HG03575 (cell line): ENCODE measurements at regions not wholly inside any gene's neighbourhood (a gene's known extent, or its start where the extent isn't known, plus 50 kb on each side); places are given as distances from the start of the nearest gene placed in this dataset.
"Not testable (repeated sequence)": the region's sequence is repeated elsewhere in the genome, so short reads cannot be mapped to it uniquely, and the experiment has no call there.

Experiments used
- ATAC-seq: cut with Tn5 transposase; IDR thresholded peaks from one replicate; pipeline ENCODE4 v1.9.1; 2021; ENCODE audit not compliant: unreplicated experiment, insufficient number of reproducible peaks, low FRiP score; ENCODE audit errors: extremely low read depth

GRCh38 chr11:13120691-13121090, 111.6 kb downstream of the RASSF10 start:
- ATAC-seq: no peak

GRCh38 chr11:13126430-13126829, 117.3 kb downstream of the RASSF10 start:
- ATAC-seq: no peak

- no peak for ATAC-seq
Measured at GRCh38 chr11:13127161-13127560, 118.0 kb downstream of the RASSF10 start.

GRCh38 chr11:13128354-13128753, 119.2 kb downstream of the RASSF10 start:
- ATAC-seq: no peak

- ATAC-seq: no peak
Measured at GRCh38 chr11:13134066-13134465, 125.0 kb downstream of the RASSF10 start.

- ATAC-seq: no peak
Measured at GRCh38 chr11:13134886-13135285, 125.8 kb downstream of the RASSF10 start.

GRCh38 chr11:13135385-13136271, 126.5 kb downstream of the RASSF10 start:
- ATAC-seq: no peak

- no peak for ATAC-seq
Measured at GRCh38 chr11:13136272-13136596, 127.1 kb downstream of the RASSF10 start.

GRCh38 chr11:13137844-13138301, 128.8 kb downstream of the RASSF10 start:
- no peak for ATAC-seq

GRCh38 chr11:13139085-13139484, 130.0 kb downstream of the RASSF10 start:
- not testable (repeated sequence) for ATAC-seq

- peak; percentile 47 for ATAC-seq
Measured at GRCh38 chr11:13140028-13140870, 131.1 kb downstream of the RASSF10 start.

GRCh38 chr11:13140873-13141655, 131.9 kb downstream of the RASSF10 start:
- ATAC-seq: no peak

- ATAC-seq: no peak
Measured at GRCh38 chr11:13141731-13142709, 132.9 kb downstream of the RASSF10 start.

- ATAC-seq: no peak
Measured at GRCh38 chr11:13143486-13144297, 133.9 kb upstream of the BMAL1 start.

GRCh38 chr11:13145461-13145860, 132.1 kb upstream of the BMAL1 start:
- ATAC-seq: no peak

- no peak for ATAC-seq
Measured at GRCh38 chr11:13149991-13150390, 127.6 kb upstream of the BMAL1 start.

- ATAC-seq: no peak
Measured at GRCh38 chr11:13150487-13150886, 127.1 kb upstream of the BMAL1 start.
